Aorta (tissue), 5 donors: ENCODE measurements at regions not wholly inside any gene's neighbourhood (a gene's known extent, or its start where the extent isn't known, plus 50 kb on each side); places are given as distances from the start of the nearest gene placed in this dataset.

Source experiments
- ATAC-seq: fragments of 200-7000 bp; cut with Tn5 transposase; one replicate; pipeline ENCODE4 v1.9.1; 2022; ENCODE audit warnings: moderate library complexity; ENCODE audit not compliant: low FRiP score
- DNase-seq, 2 donors: peaks; one replicate each; pipeline ENCODE4 v3.0.0-alpha.2; 2020
- H3K27ac ChIP-seq, 2 donors: one replicate each; pipeline ENCODE4 v1.5.1; 2013; ENCODE audit warnings: low read length in 2 of 2, mild to moderate bottlenecking in 2 of 2, moderate library complexity in 2 of 2, control low read depth in 1 of 2, inconsistent platforms in 1 of 2, low read depth in 1 of 2
- H3K27me3 ChIP-seq, 2 donors: one replicate each; pipeline ENCODE4 v1.6.1; 2013; ENCODE audit warnings: control low read depth in 1 of 2, low read length in 1 of 2, mild to moderate bottlenecking in 1 of 2, moderate library complexity in 1 of 2; ENCODE audit not compliant: insufficient read depth in 2 of 2, control insufficient read depth in 1 of 2
- H3K36me3 ChIP-seq, 2 donors: one replicate each; pipeline ENCODE4 v1.6.1; 2013; ENCODE audit warnings: control low read depth in 1 of 2, low read length in 1 of 2, mild to moderate bottlenecking in 1 of 2; ENCODE audit not compliant: insufficient read depth in 2 of 2, control insufficient read depth in 1 of 2
- H3K4me1 ChIP-seq, 2 donors: one replicate each; pipeline ENCODE4 v1.6.1; 2013; ENCODE audit warnings: low read length in 2 of 2, control low read depth in 1 of 2, mild to moderate bottlenecking in 1 of 2, moderate library complexity in 1 of 2; ENCODE audit not compliant: insufficient read depth in 2 of 2, control insufficient read depth in 1 of 2
- H3K4me3 ChIP-seq, 2 donors: one replicate each; pipeline ENCODE4 v1.5.1; 2013; ENCODE audit warnings: low read length in 2 of 2, control low read depth in 1 of 2, mild to moderate bottlenecking in 1 of 2
- H3K9me3 ChIP-seq: one replicate; pipeline ENCODE4 v1.6.1; 2013; ENCODE audit warnings: mild to moderate bottlenecking, low read length; ENCODE audit not compliant: control insufficient read depth
- WGBS, 2 donors: extraction: QIAGEN DNeasy Blood & Tissue Kit; methylation state at CpG; one replicate each; pipeline ENCODE4 v1.1.7; 2013; 5-methylcytosine and 5-hydroxymethylcytosine counted together
- intact Hi-C, 2 donors: fragments of 100-400 bp; cut with DNase I; formaldehyde crosslinking; loops; one replicate each; pipeline versions ENCODE4 v1.14.2 to v1.15.0; 2022
- donor health status: healthy with polysubstance abuse.
- donor health status: Bipolar disorder and iron deficiency.
- donor health status: DM: no; HTN: no; CAD: no.
- donor health status: DM: no; HTN: no; CAD: no.
- donor health status: DM: yes; HTN: yes; CAD: no.

DNA sequence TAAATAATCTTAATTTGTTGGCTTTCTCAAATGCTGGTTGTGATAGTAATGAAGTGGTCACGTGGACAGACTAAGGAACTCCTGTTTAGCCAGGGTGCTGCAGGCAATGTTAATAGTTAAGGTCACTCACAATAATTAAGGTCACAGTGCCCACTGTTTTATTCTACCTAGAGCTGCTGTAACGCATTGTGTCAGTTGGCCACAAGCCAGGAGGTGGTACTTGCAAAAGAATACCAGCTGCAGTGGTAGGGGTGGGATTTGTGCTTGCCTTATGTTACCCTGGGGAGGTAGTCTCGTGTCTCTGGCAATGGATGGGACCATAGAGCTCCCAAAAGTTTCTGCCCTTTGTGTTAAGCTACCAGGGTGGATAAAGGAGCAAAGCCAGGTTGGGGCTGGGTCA lies 969.1 kb upstream of the CDH8 start:
- Histone ChIP-seq H3K27me3 (no peaks in the 10 kb centered on the region), H3K4me3 (no peak overlapping the region), H3K4me1 (no peaks in the 10 kb centered on the region), H3K9me3 (no peaks in the 10 kb centered on the region), H3K36me3 (no peaks in the 10 kb centered on the region), H3K27ac (no peak overlapping the region)
- intact Hi-C loops, result no loop called here
- WGBS, 2 donors, result 49 to 63% methylated on average over 3 of the region's 3 CpGs
- DNase-seq (no peak), ATAC-seq (no peak)

DNA sequence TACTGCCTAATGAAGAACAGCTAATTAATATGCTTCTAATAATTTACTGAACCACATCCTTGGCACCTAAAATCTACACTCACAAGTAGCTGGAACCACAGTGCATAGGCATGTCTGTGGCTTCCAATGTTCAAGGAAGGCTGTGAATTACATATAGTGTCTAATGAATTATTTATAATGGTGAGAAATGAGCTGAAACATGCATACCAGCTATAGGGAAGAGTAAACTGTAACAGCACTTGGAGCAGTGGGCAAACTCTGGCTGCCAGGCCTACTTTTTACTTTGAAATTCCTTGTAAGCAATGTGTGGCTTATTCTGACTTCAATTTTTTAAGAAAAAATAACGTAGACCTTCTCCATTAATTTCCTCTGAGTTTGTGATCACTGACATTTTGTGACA lies 953.2 kb upstream of the CDH8 start:
- 32 to 36% methylated on average over 1 of the region's 1 CpG for WGBS, 2 donors
- Histone ChIP-seq H3K4me3 (no peak overlapping the region), H3K27me3 (no peaks in the 10 kb centered on the region), H3K27ac (no peak overlapping the region), H3K36me3 (no peaks in the 10 kb centered on the region), H3K4me1 (no peaks in the 10 kb centered on the region), H3K9me3 (no peaks in the 10 kb centered on the region)
- DNase-seq, result no peak
- ATAC-seq, result no peak
- intact Hi-C loops, result no loop called here

DNA sequence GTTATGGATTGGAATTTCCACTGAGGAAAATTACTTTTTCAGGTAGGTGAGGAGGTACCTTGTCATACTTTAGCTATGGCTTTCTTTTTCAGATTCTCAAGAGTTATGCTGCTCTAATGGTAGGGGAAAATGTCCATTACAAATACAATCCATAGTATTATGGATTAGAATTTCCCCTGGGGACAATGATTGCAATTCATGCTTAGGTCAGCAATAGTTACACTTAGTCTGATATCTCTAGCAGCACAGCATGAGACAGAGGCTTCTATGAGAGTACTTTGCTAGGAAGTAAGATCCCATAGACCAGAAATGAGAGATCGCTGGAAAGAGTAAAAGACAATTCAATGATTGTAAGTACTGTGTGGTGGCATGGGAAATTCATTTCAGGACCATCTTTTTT lies 949.5 kb upstream of the CDH8 start:
- WGBS, 2 donors, result 93 to 100% methylated on average over 1 of the region's 1 CpG
- no peak overlapping the region for H3K27ac ChIP-seq
- no peak for ATAC-seq

DNA sequence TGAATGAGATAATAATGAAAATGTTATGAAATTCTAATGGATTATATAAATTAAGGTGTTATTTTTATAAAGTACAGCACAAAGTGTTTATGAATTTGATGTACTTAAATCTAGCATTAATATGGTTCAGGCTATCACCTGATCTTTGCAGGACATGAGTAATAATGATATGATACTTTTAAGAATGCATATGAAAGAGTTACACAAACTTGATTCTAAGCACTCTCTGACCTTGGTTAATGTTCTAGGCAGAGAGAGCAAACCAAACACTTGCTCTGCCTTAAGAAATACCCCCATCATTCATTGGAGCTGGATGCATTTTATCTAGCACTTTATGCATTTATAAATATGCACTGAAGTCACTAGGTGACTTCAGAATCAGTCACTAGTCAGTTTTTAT lies 942.2 kb upstream of the CDH8 start:
- H3K27ac ChIP-seq, result no peak overlapping the region
- intact Hi-C loops, result no loop called here
- H3K36me3 ChIP-seq, result no peaks in the 10 kb centered on the region
- DNase-seq (no peak), ATAC-seq (no peak)
- no peaks in the 10 kb centered on the region for H3K27me3 ChIP-seq
- H3K4me3 ChIP-seq, result no peak overlapping the region
- no peaks in the 10 kb centered on the region for H3K4me1 ChIP-seq
- no peaks in the 10 kb centered on the region for H3K9me3 ChIP-seq

More for the DNA sequence above, 949.5 kb upstream of the CDH8 start:
- Histone ChIP-seq H3K36me3 (no peaks in the 10 kb centered on the region), H3K27me3 (no peaks in the 10 kb centered on the region), H3K4me1 (no peaks in the 10 kb centered on the region), H3K9me3 (no peaks in the 10 kb centered on the region), H3K4me3 (no peak overlapping the region)
- intact Hi-C loops, result no loop called here
- DNase-seq, result no peak

DNA sequence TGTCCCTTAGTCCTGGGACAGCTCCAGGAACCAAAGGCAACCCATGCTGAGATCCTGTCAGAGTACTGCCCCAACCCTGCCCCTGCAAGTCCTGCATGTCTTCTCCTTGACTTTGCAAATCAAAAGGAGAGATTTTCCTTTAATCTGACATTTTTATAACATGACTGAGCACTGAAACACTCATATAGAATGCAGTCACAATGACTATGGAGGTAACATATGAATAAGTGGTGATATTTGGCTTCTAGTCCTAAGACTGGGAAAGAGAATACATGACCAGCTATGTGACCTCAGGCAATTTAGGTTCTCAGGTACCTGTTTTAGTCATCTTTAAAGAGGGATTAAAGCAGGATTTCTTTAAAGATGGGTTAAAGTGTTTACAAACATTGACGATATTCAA lies 941.6 kb upstream of the CDH8 start:
- H3K27me3 ChIP-seq, result no peaks in the 10 kb centered on the region
- no peaks in the 10 kb centered on the region for H3K36me3 ChIP-seq
- ATAC-seq (no peak), DNase-seq (no peak)
- H3K27ac ChIP-seq, result no peak overlapping the region
- no peaks in the 10 kb centered on the region for H3K4me1 ChIP-seq
- 95 to 100% methylated on average over 1 of the region's 1 CpG for WGBS, 2 donors
- no peak overlapping the region for H3K4me3 ChIP-seq
- H3K9me3 ChIP-seq, result no peaks in the 10 kb centered on the region
- intact Hi-C loops, result no loop called here

DNA sequence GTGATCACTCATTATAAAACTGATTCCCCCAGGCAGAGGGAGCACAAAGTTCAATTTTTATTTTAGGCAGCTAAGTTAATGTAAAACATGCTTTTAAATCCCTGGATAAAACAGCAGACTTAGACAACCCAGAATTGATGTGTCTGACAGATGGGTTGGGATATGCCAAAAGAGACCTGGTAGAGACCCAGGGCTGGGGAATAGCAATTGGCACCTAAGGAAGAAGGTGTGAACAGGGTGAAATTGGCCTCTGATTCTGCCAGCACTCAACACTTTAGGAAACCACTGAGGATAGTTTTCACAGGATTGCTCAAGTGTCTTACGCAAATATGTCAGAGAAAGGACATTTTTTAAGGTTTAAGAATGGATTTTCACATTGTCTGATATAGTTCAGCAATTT lies 938.2 kb upstream of the CDH8 start:
- intact Hi-C loops, result no loop called here
- no peaks in the 10 kb centered on the region for H3K9me3 ChIP-seq
- 89 to 93% methylated on average over 1 of the region's 1 CpG for WGBS, 2 donors
- DNase-seq, result no peak
- no peaks in the 10 kb centered on the region for H3K27me3 ChIP-seq
- H3K27ac ChIP-seq, result no peak overlapping the region
- ATAC-seq, result no peak
- H3K36me3 ChIP-seq, result no peaks in the 10 kb centered on the region
- no peaks in the 10 kb centered on the region for H3K4me1 ChIP-seq
- H3K4me3 ChIP-seq, result no peak overlapping the region

DNA sequence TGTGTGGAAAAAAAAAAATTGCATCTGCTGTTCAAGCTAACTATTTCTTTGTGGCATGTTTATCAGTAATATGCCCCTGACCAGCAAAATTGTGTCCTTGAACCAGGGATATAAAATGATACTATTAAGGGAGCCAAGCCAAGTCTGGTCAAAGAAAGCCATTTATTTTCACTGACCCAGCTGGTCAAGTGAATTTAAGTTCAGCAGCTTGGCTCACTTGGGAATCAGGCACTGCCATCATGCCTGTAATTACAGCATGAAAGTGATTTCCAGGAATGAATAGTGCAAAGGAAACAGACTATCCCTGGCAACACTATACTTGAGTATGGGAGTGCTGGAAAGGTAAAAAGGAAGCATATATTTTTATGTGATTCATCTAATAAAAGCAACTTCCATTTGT lies 934.6 kb upstream of the CDH8 start:
- DNase-seq (no peak), ATAC-seq (no peak)
- Histone ChIP-seq H3K27ac (no peak overlapping the region), H3K27me3 (no peaks in the 10 kb centered on the region), H3K4me3 (no peak overlapping the region), H3K36me3 (no peaks in the 10 kb centered on the region), H3K9me3 (no peaks in the 10 kb centered on the region), H3K4me1 (no peaks in the 10 kb centered on the region)
- intact Hi-C loops, result no loop called here

DNA sequence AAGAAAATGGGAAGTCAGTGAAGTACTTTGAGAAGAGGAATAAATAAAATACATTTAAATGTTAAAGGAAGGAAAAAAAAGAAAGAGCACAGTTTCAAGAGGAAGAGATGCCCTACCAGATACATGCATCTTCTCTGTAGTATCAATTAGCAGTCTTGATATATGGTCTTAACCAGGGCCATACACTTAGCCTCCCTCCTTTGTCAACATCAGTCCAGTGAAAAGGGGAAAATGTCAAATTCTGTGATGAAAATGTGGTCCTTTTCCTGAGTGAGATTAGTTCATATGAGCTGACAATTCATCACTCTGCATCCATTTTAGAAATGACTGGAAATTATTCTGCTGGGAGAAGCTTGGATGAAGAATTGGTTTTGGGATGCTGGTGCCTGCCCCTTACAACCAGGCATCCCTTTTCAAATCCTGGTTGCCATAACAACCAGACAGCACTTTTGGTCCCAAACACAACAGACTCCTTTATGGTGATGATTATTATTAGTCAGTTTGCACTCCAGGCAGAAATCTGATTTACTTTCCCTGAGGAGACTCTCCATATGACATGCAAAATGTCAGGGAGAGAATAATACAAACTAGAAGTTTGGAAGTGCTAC lies 933.6 kb upstream of the CDH8 start:
- no peaks in the 10 kb centered on the region for H3K4me1 ChIP-seq
- DNase-seq (no peak), ATAC-seq (no peak)
- H3K27ac ChIP-seq, result no peak overlapping the region
- intact Hi-C loops, result no loop called here
- no peaks in the 10 kb centered on the region for H3K36me3 ChIP-seq
- H3K4me3 ChIP-seq, result no peak overlapping the region
- peaks cover 0 to 1% of the 10 kb centered on the region in 2 donors for H3K27me3 ChIP-seq
- H3K9me3 ChIP-seq, result no peaks in the 10 kb centered on the region

DNA sequence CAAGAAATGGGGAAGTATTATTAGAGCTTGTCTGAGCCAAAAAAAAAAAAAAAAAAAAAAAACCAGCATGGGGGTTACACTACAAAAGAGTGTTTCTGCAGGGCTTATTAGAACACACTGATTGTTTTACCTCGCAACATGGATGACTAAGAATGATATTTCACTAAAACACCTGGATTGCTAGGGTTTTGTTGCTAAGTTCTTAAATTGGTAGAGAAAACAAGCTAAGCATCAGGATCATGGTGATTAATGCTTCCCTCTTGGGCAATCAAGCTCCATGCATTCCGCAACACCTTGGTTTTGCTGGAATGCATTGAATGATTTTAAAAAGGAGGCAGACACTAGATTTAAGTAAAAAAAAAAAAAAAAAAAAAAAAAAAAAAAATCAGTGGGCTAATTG lies 931.4 kb upstream of the CDH8 start:
- H3K27ac ChIP-seq, result no peak overlapping the region
- intact Hi-C loops, result no loop called here
- no peak for DNase-seq
- no peaks in the 10 kb centered on the region for H3K4me1 ChIP-seq
- ATAC-seq, result no peak
- WGBS, 2 donors, result 76 to 85% methylated on average over 2 of the region's 2 CpGs
- peaks cover 0 to 1% of the 10 kb centered on the region in 2 donors for H3K27me3 ChIP-seq
- no peak overlapping the region for H3K4me3 ChIP-seq
- no peaks in the 10 kb centered on the region for H3K9me3 ChIP-seq
- no peaks in the 10 kb centered on the region for H3K36me3 ChIP-seq
